ENCODE measurements at regions not wholly inside any gene's neighbourhood (a gene's known extent, or its start where the extent isn't known, plus 50 kb on each side); places are given as distances from the start of the nearest gene placed in this dataset.

- H2AK5ac ChIP-seq (ENCODE audit: low read depth, low read length): no peak overlapping the region
- CTCF ChIA-PET (ENCODE audit: partially characterized antibody): interaction anchor here (1.0 to 1.8 kb wide), 5 partner anchors 13 to 328 kb away, joined by 3 to 6 read pairs (median 4); no protein-coding TSS in a partner anchor
- TF ChIP-seq PHF8 (conservative IDR thresholded peaks at IDR 0.05; ENCODE audit: low read depth, low read length) (no peak), JUN (IDR thresholded peaks at IDR 0.05; ENCODE audit: low read depth, low read length) (no peak), ZNF274 (IDR thresholded peaks at IDR 0.05; ENCODE audit: borderline replicate concordance, extremely low read depth, low read length) (no peak), MAFK (IDR thresholded peaks at IDR 0.05; ENCODE audit: low read depth, low read length) (no peak), KDM4A (IDR thresholded peaks at IDR 0.05; ENCODE audit: low read depth, low read length, severe bottlenecking) (no peak), USF2 (IDR thresholded peaks at IDR 0.05; ENCODE audit: low read length) (no peak), CBX8 (IDR thresholded peaks at IDR 0.05; ENCODE audit: borderline replicate concordance, low read depth, low read length) (no peak), CEBPB (IDR thresholded peaks at IDR 0.05; ENCODE audit: low read depth, low read length) (no peak), RNF2 (IDR thresholded peaks at IDR 0.05; ENCODE audit: borderline replicate concordance, low read depth, low read length, missing control alignments, poor library complexity, severe bottlenecking) (no peak), RBBP5 (IDR thresholded peaks at IDR 0.05; ENCODE audit: borderline replicate concordance, low read depth, low read length) (no peak), SP4 (IDR thresholded peaks at IDR 0.05; ENCODE audit: low read length) (no peak), POLR2A (IDR thresholded peaks at IDR 0.05; ENCODE audit: control extremely low read depth in 1 of 2, low read depth in 2 of 2, low read length in 2 of 2) (no peak), SIN3A (conservative IDR thresholded peaks at IDR 0.05 in 1 of 2, IDR thresholded peaks at IDR 0.05 in 1 of 2; ENCODE audit: low read depth in 1 of 2, low read length in 2 of 2) (no peak), POU5F1 (IDR thresholded peaks at IDR 0.05; ENCODE audit: low read depth, low read length) (no peak), CTBP2 (IDR thresholded peaks at IDR 0.05; ENCODE audit: borderline replicate concordance, insufficient read depth, insufficient read length, low read length) (no peak)
Measured at GRCh38 chr6:90938122-90938521, 351.2 kb upstream of the MAP3K7 start.

More at GRCh38 chr6:90938122-90938521, 351.2 kb upstream of the MAP3K7 start:
- no peaks in the 10 kb centered on the region for H3K9me3 ChIP-seq (ENCODE audit: insufficient read depth in 2 of 2, low read depth in 1 of 2, low read length in 1 of 2)
- H2BK120ac ChIP-seq (replicated peaks; ENCODE audit: low read depth, low read length): no peak overlapping the region
- no peak overlapping the region for H3K9ac ChIP-seq (replicated peaks in 1 of 4; ENCODE audit: extremely low read depth in 1 of 4, low read depth in 3 of 4, low read length in 3 of 4)
- H4K8ac ChIP-seq (ENCODE audit: extremely low read depth, insufficient read depth, low read length): no peak overlapping the region
- POLR2A ChIA-PET (ENCODE audit: partially characterized antibody): interaction anchor here (0.5 kb wide), 1 partner anchor 352 kb away, joined by 3 read pairs; no protein-coding TSS in a partner anchor
- H3K4ac ChIP-seq (replicated peaks; ENCODE audit: insufficient read length, low read depth, low read length): no peak overlapping the region
- no peak overlapping the region for H3K4me3 ChIP-seq (ENCODE audit: extremely low read depth in 1 of 4, insufficient read depth in 2 of 4, low read depth in 3 of 4, low read length in 4 of 4)
- H2BK15ac ChIP-seq (ENCODE audit: low read length): no peak overlapping the region
- H3K18ac ChIP-seq (ENCODE audit: extremely low read depth, low read length): no peak overlapping the region
- no peak overlapping the region for H3K56ac ChIP-seq (replicated peaks; ENCODE audit: insufficient read length, low read depth, low read length)
- H4K91ac ChIP-seq (replicated peaks; ENCODE audit: insufficient read length, low read length): no peak overlapping the region
- DNase-seq (ENCODE audit: low read depth in 1 of 2, low spot score in 2 of 2) (no peak), FAIRE-seq (no peak)
- H3K14ac ChIP-seq (ENCODE audit: insufficient read length): no peak overlapping the region
- no peaks in the 10 kb centered on the region for H3K79me2 ChIP-seq (ENCODE audit: control insufficient read depth in 1 of 2, insufficient read depth in 2 of 2, low read length in 2 of 2)
- H3K23ac ChIP-seq (ENCODE audit: insufficient read length): no peak overlapping the region
- H2BK12ac ChIP-seq (ENCODE audit: low read depth, low read length): no peak overlapping the region
- H3K36me3 ChIP-seq (ENCODE audit: control insufficient read depth in 2 of 4, insufficient read depth in 4 of 4, low read length in 3 of 4): no peaks in the 10 kb centered on the region
- no peak overlapping the region for H3K27ac ChIP-seq (ENCODE audit: low read depth, low read length)
- H3K4me2 ChIP-seq (ENCODE audit: insufficient read depth in 1 of 2, low read depth in 2 of 2, low read length in 2 of 2): no peak overlapping the region
- H3K27me3 ChIP-seq (replicated peaks in 1 of 4; ENCODE audit: control insufficient read depth in 3 of 4, extremely low read depth in 1 of 4, insufficient read depth in 3 of 4, low read length in 3 of 4): no peaks in the 10 kb centered on the region
- no peaks in the 10 kb centered on the region for H3K79me1 ChIP-seq (ENCODE audit: low read depth, low read length)
- no peaks in the 10 kb centered on the region for H3K4me1 ChIP-seq (replicated peaks in 1 of 4; ENCODE audit: control insufficient read depth in 3 of 4, insufficient read depth in 4 of 4, low read length in 3 of 4)
- H2BK5ac ChIP-seq (ENCODE audit: low read depth, low read length): no peak overlapping the region
- no peak overlapping the region for H2AFZ ChIP-seq (ENCODE audit: low read length)
- no peak overlapping the region for H4K5ac ChIP-seq (ENCODE audit: insufficient read length, low read depth, low read length)
- H3K23me2 ChIP-seq (ENCODE audit: low read depth, low read length): no peaks in the 10 kb centered on the region
- H4K20me1 ChIP-seq (replicated peaks in 1 of 2; ENCODE audit: control insufficient read depth in 1 of 2, insufficient read depth in 2 of 2, low read length in 2 of 2): no peaks in the 10 kb centered on the region
- H2BK20ac ChIP-seq (ENCODE audit: low read length): no peak overlapping the region

All from H1 (cell line).